ENCODE measurements at regions not wholly inside any gene's neighbourhood (a gene's known extent, or its start where the extent isn't known, plus 50 kb on each side); places are given as distances from the start of the nearest gene placed in this dataset.

DNA sequence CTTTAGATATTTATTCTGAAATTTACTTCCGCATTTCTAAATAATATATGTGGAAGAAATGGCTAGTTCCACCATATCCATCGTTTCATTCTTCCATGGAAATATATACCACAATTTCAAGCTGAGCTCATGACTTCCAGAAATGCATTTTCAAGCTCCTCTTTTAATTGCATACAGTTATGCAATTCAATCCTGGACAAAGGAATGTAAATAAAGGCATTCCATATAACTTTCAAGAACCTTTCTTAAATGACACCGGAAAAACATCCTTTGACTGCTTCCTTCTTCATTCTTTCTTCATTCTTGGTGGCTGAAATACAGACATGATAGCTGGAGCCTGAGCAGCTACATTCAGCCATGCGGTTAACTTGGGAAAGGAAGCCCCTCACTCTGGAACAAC lies 185.2 kb upstream of the GADL1 start:
- Histone ChIP-seq H2BK12ac (ENCODE audit: low read length) (no peak overlapping the region), H4K8ac (ENCODE audit: low read depth, low read length) (no peak overlapping the region), H3K4ac (ENCODE audit: low read depth, low read length) (no peak overlapping the region), H3K27me3 (ENCODE audit: insufficient read depth, low read length) (no peaks in the 10 kb centered on the region), H3K4me2 (ENCODE audit: low read length) (no peak overlapping the region), H3K27ac (ENCODE audit: low read depth, low read length) (no peak overlapping the region), H3K79me2 (ENCODE audit: control insufficient read depth, insufficient read depth, low read length, poor library complexity) (no peaks in the 10 kb centered on the region), H2AFZ (ENCODE audit: insufficient read depth, low read length, poor library complexity) (no peak overlapping the region), H2BK5ac (ENCODE audit: low read depth, low read length, poor library complexity) (no peak overlapping the region), H3K14ac (ENCODE audit: low read length) (no peak overlapping the region), H3K9ac (ENCODE audit: low read length) (no peak overlapping the region), H2AK5ac (ENCODE audit: low read length) (no peak overlapping the region), H3K18ac (ENCODE audit: low read length) (no peak overlapping the region), H3K36me3 (ENCODE audit: control insufficient read depth in 1 of 2, insufficient read depth in 2 of 2, low read length in 2 of 2) (peaks cover 0 to 3% of the 10 kb centered on the region in 2 experiments), H3K9me3 (ENCODE audit: insufficient read depth, low read depth, low read length) (peaks cover 2% of the 10 kb centered on the region), H3K4me1 (ENCODE audit: control insufficient read depth in 1 of 2, insufficient read depth in 2 of 2, low read length in 2 of 2) (peaks cover 0 to 5% of the 10 kb centered on the region in 2 experiments), H3K23ac (ENCODE audit: low read length) (no peak overlapping the region), H3K79me1 (ENCODE audit: low read length) (peaks cover 9% of the 10 kb centered on the region), H4K12ac (ENCODE audit: low read depth, low read length) (no peak overlapping the region), H2BK120ac (ENCODE audit: insufficient read depth, low read length, poor library complexity) (no peak overlapping the region), H4K91ac (ENCODE audit: low read depth, low read length) (no peak overlapping the region), H3K4me3 (ENCODE audit: low read depth, low read length) (no peak overlapping the region)
- peak in 1 of 2 donors; percentile 10 for DNase-seq
- no CpG with 5 or more reads among the region's 4 CpGs for WGBS (ENCODE audit: extremely low coverage, insufficient coverage, insufficient read length)

DNA sequence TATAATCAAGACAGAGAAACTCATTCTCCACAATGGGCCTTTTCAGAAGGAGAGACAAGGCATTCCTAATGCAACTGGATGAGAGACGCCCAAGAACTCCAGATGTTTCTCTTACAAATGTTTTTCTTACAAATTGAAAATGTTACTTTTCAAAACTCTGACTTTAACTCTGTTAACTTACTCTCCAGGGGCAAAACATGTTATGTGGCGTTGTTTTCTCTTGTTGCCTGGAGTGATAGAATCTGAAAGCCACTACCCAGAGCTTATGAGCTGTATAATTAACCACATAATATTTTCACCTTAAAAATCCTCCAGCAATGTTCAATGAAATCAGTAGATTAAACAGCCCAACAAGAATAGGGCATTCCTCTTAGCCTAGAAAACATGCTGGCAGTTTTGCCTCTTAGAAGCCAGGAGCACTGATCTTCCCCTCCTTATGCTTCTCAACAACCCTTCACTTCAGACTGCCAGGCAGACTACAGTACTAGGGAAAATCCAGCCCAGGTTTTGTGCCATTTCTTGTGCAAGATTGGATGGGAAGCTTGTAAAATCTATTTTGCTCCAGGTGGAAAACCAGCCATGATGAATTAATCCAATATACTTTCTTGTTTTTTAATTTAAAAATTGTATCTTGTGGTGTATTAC lies 186.7 kb upstream of the GADL1 start:
- no peak overlapping the region for H4K12ac ChIP-seq (ENCODE audit: low read depth, low read length)
- H3K14ac ChIP-seq (ENCODE audit: low read length) = no peak overlapping the region
- H3K23ac ChIP-seq (ENCODE audit: low read length) = no peak overlapping the region
- peaks cover 0 to 5% of the 10 kb centered on the region in 2 experiments for H3K4me1 ChIP-seq (ENCODE audit: control insufficient read depth in 1 of 2, insufficient read depth in 2 of 2, low read length in 2 of 2)
- no peak overlapping the region for H3K4me3 ChIP-seq (ENCODE audit: low read depth, low read length)
- no peak overlapping the region for H4K8ac ChIP-seq (ENCODE audit: low read depth, low read length)
- H3K27me3 ChIP-seq (ENCODE audit: insufficient read depth, low read length) = no peaks in the 10 kb centered on the region
- no peak overlapping the region for H2AK5ac ChIP-seq (ENCODE audit: low read length)
- no peaks in the 10 kb centered on the region for H3K79me2 ChIP-seq (ENCODE audit: control insufficient read depth, insufficient read depth, low read length, poor library complexity)
- no peak overlapping the region for H2BK12ac ChIP-seq (ENCODE audit: low read length)
- H2BK120ac ChIP-seq (ENCODE audit: insufficient read depth, low read length, poor library complexity) = no peak overlapping the region
- H4K91ac ChIP-seq (ENCODE audit: low read depth, low read length) = no peak overlapping the region
- H3K79me1 ChIP-seq (ENCODE audit: low read length) = peaks cover 7% of the 10 kb centered on the region
- no peak overlapping the region for H3K4ac ChIP-seq (ENCODE audit: low read depth, low read length)
- H3K18ac ChIP-seq (ENCODE audit: low read length) = no peak overlapping the region
- H3K27ac ChIP-seq (ENCODE audit: low read depth, low read length) = no peak overlapping the region
- no peak overlapping the region for H3K9ac ChIP-seq (ENCODE audit: low read length)
- H2AFZ ChIP-seq (ENCODE audit: insufficient read depth, low read length, poor library complexity) = no peak overlapping the region
- no CpG with 5 or more reads among the region's 2 CpGs for WGBS (ENCODE audit: extremely low coverage, insufficient coverage, insufficient read length)
- H3K36me3 ChIP-seq (ENCODE audit: control insufficient read depth in 1 of 2, insufficient read depth in 2 of 2, low read length in 2 of 2) = no peaks in the 10 kb centered on the region
- no peak overlapping the region for H3K4me2 ChIP-seq (ENCODE audit: low read length)
- no peaks in the 10 kb centered on the region for H3K9me3 ChIP-seq (ENCODE audit: insufficient read depth, low read depth, low read length)
- H2BK5ac ChIP-seq (ENCODE audit: low read depth, low read length, poor library complexity) = no peak overlapping the region
- DNase-seq = no peak

DNA sequence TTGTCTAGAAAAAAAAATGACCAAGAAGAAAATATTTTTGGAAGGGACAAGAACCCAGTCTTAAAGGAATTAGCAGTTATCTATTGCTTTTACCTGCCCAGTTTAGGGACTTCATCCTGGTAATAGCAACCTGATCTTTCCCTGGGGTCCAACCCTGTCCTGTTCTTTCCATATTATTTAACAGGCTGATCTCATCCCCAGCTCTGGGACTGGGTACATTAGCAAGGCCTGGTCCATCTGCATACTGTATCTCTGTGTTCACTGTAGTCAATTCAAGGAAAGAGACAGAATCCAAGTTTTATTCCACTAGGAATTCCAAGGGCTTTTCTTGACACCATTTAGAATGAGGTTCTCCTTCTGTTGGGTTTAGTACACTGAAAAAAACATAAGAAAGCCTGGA lies 191.7 kb upstream of the GADL1 start:
- Histone ChIP-seq H2AK5ac (ENCODE audit: low read length) (no peak overlapping the region), H2BK5ac (ENCODE audit: low read depth, low read length, poor library complexity) (no peak overlapping the region), H3K36me3 (ENCODE audit: control insufficient read depth in 1 of 2, insufficient read depth in 2 of 2, low read length in 2 of 2) (no peaks in the 10 kb centered on the region), H3K4ac (ENCODE audit: low read depth, low read length) (no peak overlapping the region), H3K4me2 (ENCODE audit: low read length) (no peak overlapping the region), H3K23ac (ENCODE audit: low read length) (no peak overlapping the region), H3K9ac (ENCODE audit: low read length) (no peak overlapping the region), H3K27ac (ENCODE audit: low read depth, low read length) (no peak overlapping the region), H2AFZ (ENCODE audit: insufficient read depth, low read length, poor library complexity) (no peak overlapping the region), H3K79me2 (ENCODE audit: control insufficient read depth, insufficient read depth, low read length, poor library complexity) (no peaks in the 10 kb centered on the region), H3K4me1 (ENCODE audit: control insufficient read depth in 1 of 2, insufficient read depth in 2 of 2, low read length in 2 of 2) (no peaks in the 10 kb centered on the region), H4K91ac (ENCODE audit: low read depth, low read length) (no peak overlapping the region), H3K18ac (ENCODE audit: low read length) (no peak overlapping the region), H2BK12ac (ENCODE audit: low read length) (no peak overlapping the region), H3K79me1 (ENCODE audit: low read length) (no peaks in the 10 kb centered on the region), H3K9me3 (ENCODE audit: insufficient read depth, low read depth, low read length) (no peaks in the 10 kb centered on the region), H4K8ac (ENCODE audit: low read depth, low read length) (no peak overlapping the region), H3K14ac (ENCODE audit: low read length) (no peak overlapping the region), H4K12ac (ENCODE audit: low read depth, low read length) (no peak overlapping the region), H2BK120ac (ENCODE audit: insufficient read depth, low read length, poor library complexity) (no peak overlapping the region), H3K4me3 (ENCODE audit: low read depth, low read length) (no peak overlapping the region), H3K27me3 (ENCODE audit: insufficient read depth, low read length) (no peaks in the 10 kb centered on the region)
- no peak for DNase-seq

DNA sequence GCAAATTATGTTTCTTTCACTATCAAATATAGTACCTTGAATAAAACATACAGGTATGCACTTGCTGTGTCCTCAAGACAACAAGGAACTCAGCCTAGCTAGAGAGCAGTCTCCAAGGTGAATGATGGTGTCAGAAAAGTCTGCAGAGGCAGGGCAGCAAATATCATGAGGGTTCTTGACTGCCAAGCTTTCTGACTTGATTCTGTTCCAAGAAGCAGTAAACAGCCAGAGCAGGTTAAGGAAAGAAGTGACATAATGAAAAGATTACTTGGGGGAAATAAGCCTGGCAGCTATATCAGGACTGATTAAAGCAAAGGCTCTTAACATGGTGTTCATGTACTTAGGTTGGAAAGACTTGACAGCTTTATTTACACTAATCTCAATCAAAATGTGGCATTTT lies 192.2 kb upstream of the GADL1 start:
- H4K12ac ChIP-seq (ENCODE audit: low read depth, low read length) = no peak overlapping the region
- no peaks in the 10 kb centered on the region for H3K27me3 ChIP-seq (ENCODE audit: insufficient read depth, low read length)
- H3K9ac ChIP-seq (ENCODE audit: low read length) = no peak overlapping the region
- no peaks in the 10 kb centered on the region for H3K79me1 ChIP-seq (ENCODE audit: low read length)
- H3K4ac ChIP-seq (ENCODE audit: low read depth, low read length) = no peak overlapping the region
- no peak overlapping the region for H3K4me2 ChIP-seq (ENCODE audit: low read length)
- no peak overlapping the region for H2AFZ ChIP-seq (ENCODE audit: insufficient read depth, low read length, poor library complexity)
- no peak overlapping the region for H3K18ac ChIP-seq (ENCODE audit: low read length)
- H3K4me3 ChIP-seq (ENCODE audit: low read depth, low read length) = no peak overlapping the region
- H3K36me3 ChIP-seq (ENCODE audit: control insufficient read depth in 1 of 2, insufficient read depth in 2 of 2, low read length in 2 of 2) = no peaks in the 10 kb centered on the region
- no peak overlapping the region for H3K27ac ChIP-seq (ENCODE audit: low read depth, low read length)
- no peak overlapping the region for H3K23ac ChIP-seq (ENCODE audit: low read length)
- no peak overlapping the region for H2AK5ac ChIP-seq (ENCODE audit: low read length)
- H3K4me1 ChIP-seq (ENCODE audit: control insufficient read depth in 1 of 2, insufficient read depth in 2 of 2, low read length in 2 of 2) = no peaks in the 10 kb centered on the region
- no peak overlapping the region for H2BK12ac ChIP-seq (ENCODE audit: low read length)
- no peaks in the 10 kb centered on the region for H3K9me3 ChIP-seq (ENCODE audit: insufficient read depth, low read depth, low read length)
- H2BK120ac ChIP-seq (ENCODE audit: insufficient read depth, low read length, poor library complexity) = no peak overlapping the region
- no peak overlapping the region for H3K14ac ChIP-seq (ENCODE audit: low read length)
- H4K91ac ChIP-seq (ENCODE audit: low read depth, low read length) = no peak overlapping the region
- no peak overlapping the region for H2BK5ac ChIP-seq (ENCODE audit: low read depth, low read length, poor library complexity)
- H3K79me2 ChIP-seq (ENCODE audit: control insufficient read depth, insufficient read depth, low read length, poor library complexity) = no peaks in the 10 kb centered on the region
- no peak overlapping the region for H4K8ac ChIP-seq (ENCODE audit: low read depth, low read length)
- DNase-seq = no peak

Data from trophoblast cell (in vitro differentiated cells and primary cell).